ENCODE measurements at regions not wholly inside any gene's neighbourhood (a gene's known extent, or its start where the extent isn't known, plus 50 kb on each side); places are given as distances from the start of the nearest gene placed in this dataset.

- Histone ChIP-seq H3K4me2 (ENCODE audit: low read length) (no peak overlapping the region), H3K27me3 (ENCODE audit: insufficient read depth, low read length, poor library complexity) (no peaks in the 10 kb centered on the region), H4K8ac (ENCODE audit: low read depth, low read length) (no peak overlapping the region), H3K79me1 (ENCODE audit: low read length) (no peaks in the 10 kb centered on the region), H3K36me3 (ENCODE audit: control insufficient read depth, insufficient read depth, low read length) (no peaks in the 10 kb centered on the region), H3K56ac (ENCODE audit: low read length) (no peak overlapping the region), H3K4ac (ENCODE audit: low read depth, low read length) (no peak overlapping the region), H2AK5ac (ENCODE audit: low read length) (no peak overlapping the region), H4K5ac (ENCODE audit: low read length) (no peak overlapping the region), H3K4me3 (ENCODE audit: low read length) (no peak overlapping the region), H3K18ac (ENCODE audit: low read length) (no peak overlapping the region), H2BK15ac (replicated peaks; ENCODE audit: low read depth) (no peak overlapping the region), H3K4me1 (ENCODE audit: control insufficient read depth, low read depth, low read length) (no peaks in the 10 kb centered on the region), H3K23ac (ENCODE audit: low read length) (no peak overlapping the region), H2BK5ac (ENCODE audit: low read length) (no peak overlapping the region), H2BK120ac (ENCODE audit: low read depth, low read length) (no peak overlapping the region), H3K27ac (ENCODE audit: low read depth, low read length) (no peak overlapping the region), H3K79me2 (ENCODE audit: control insufficient read depth, insufficient read depth, low read length) (no peaks in the 10 kb centered on the region), H3K9ac (ENCODE audit: low read length) (no peak overlapping the region)
- WGBS (ENCODE audit: extremely low coverage, insufficient coverage, low lambda C conversion rate): no CpG with 5 or more reads among the region's 5 CpGs
- DNase-seq: peak; percentile 17
Observed at GRCh38 chr3:72227486-72228070, 442.6 kb upstream of the PROK2 start.

- no peak overlapping the region for H3K4me3 ChIP-seq (ENCODE audit: low read length)
- no peaks in the 10 kb centered on the region for H3K27me3 ChIP-seq (ENCODE audit: insufficient read depth, low read length, poor library complexity)
- no peak overlapping the region for H3K23ac ChIP-seq (ENCODE audit: low read length)
- no CpG with 5 or more reads among the region's 2 CpGs for WGBS (ENCODE audit: extremely low coverage, insufficient coverage, low lambda C conversion rate)
- no peak overlapping the region for H3K4ac ChIP-seq (ENCODE audit: low read depth, low read length)
- no peak overlapping the region for H2BK15ac ChIP-seq (replicated peaks; ENCODE audit: low read depth)
- H3K4me2 ChIP-seq (ENCODE audit: low read length): no peak overlapping the region
- H3K56ac ChIP-seq (ENCODE audit: low read length): no peak overlapping the region
- no peaks in the 10 kb centered on the region for H3K4me1 ChIP-seq (ENCODE audit: control insufficient read depth, low read depth, low read length)
- no peak overlapping the region for H4K8ac ChIP-seq (ENCODE audit: low read depth, low read length)
- no peak overlapping the region for H3K18ac ChIP-seq (ENCODE audit: low read length)
- no peak overlapping the region for H2AK5ac ChIP-seq (ENCODE audit: low read length)
- no peak overlapping the region for H2BK120ac ChIP-seq (ENCODE audit: low read depth, low read length)
- no peaks in the 10 kb centered on the region for H3K36me3 ChIP-seq (ENCODE audit: control insufficient read depth, insufficient read depth, low read length)
- H4K5ac ChIP-seq (ENCODE audit: low read length): no peak overlapping the region
- no peaks in the 10 kb centered on the region for H3K79me1 ChIP-seq (ENCODE audit: low read length)
- no peaks in the 10 kb centered on the region for H3K79me2 ChIP-seq (ENCODE audit: control insufficient read depth, insufficient read depth, low read length)
- DNase-seq: no peak
- no peak overlapping the region for H3K9ac ChIP-seq (ENCODE audit: low read length)
- H2BK5ac ChIP-seq (ENCODE audit: low read length): no peak overlapping the region
- H3K27ac ChIP-seq (ENCODE audit: low read depth, low read length): no peak overlapping the region
Observed at GRCh38 chr3:72224804-72225509, 440.0 kb upstream of the PROK2 start.

GRCh38 chr3:72223628-72224027 lies 438.7 kb upstream of the PROK2 start:
- Histone ChIP-seq H3K79me2 (ENCODE audit: control insufficient read depth, insufficient read depth, low read length) (no peaks in the 10 kb centered on the region), H2AK5ac (ENCODE audit: low read length) (no peak overlapping the region), H3K56ac (ENCODE audit: low read length) (no peak overlapping the region), H3K4me2 (ENCODE audit: low read length) (no peak overlapping the region), H3K18ac (ENCODE audit: low read length) (no peak overlapping the region), H3K36me3 (ENCODE audit: control insufficient read depth, insufficient read depth, low read length) (no peaks in the 10 kb centered on the region), H3K23ac (ENCODE audit: low read length) (no peak overlapping the region), H4K8ac (ENCODE audit: low read depth, low read length) (no peak overlapping the region), H3K4me1 (ENCODE audit: control insufficient read depth, low read depth, low read length) (no peaks in the 10 kb centered on the region), H2BK15ac (replicated peaks; ENCODE audit: low read depth) (no peak overlapping the region), H3K27me3 (ENCODE audit: insufficient read depth, low read length, poor library complexity) (no peaks in the 10 kb centered on the region), H3K4me3 (ENCODE audit: low read length) (no peak overlapping the region), H2BK5ac (ENCODE audit: low read length) (no peak overlapping the region), H3K79me1 (ENCODE audit: low read length) (no peaks in the 10 kb centered on the region), H3K4ac (ENCODE audit: low read depth, low read length) (no peak overlapping the region), H4K5ac (ENCODE audit: low read length) (no peak overlapping the region), H3K27ac (ENCODE audit: low read depth, low read length) (no peak overlapping the region), H3K9ac (ENCODE audit: low read length) (no peak overlapping the region), H2BK120ac (ENCODE audit: low read depth, low read length) (no peak overlapping the region)
- DNase-seq: no peak
- no CpG with 5 or more reads among the region's 2 CpGs for WGBS (ENCODE audit: extremely low coverage, insufficient coverage, low lambda C conversion rate)

- no CpG with 5 or more reads among the region's 2 CpGs for WGBS (ENCODE audit: extremely low coverage, insufficient coverage, low lambda C conversion rate)
- H2BK15ac ChIP-seq (replicated peaks; ENCODE audit: low read depth): no peak overlapping the region
- no peak overlapping the region for H4K5ac ChIP-seq (ENCODE audit: low read length)
- DNase-seq: no peak
- no peaks in the 10 kb centered on the region for H3K79me2 ChIP-seq (ENCODE audit: control insufficient read depth, insufficient read depth, low read length)
- H3K4me1 ChIP-seq (ENCODE audit: control insufficient read depth, low read depth, low read length): no peaks in the 10 kb centered on the region
- H4K8ac ChIP-seq (ENCODE audit: low read depth, low read length): no peak overlapping the region
- no peak overlapping the region for H2AK5ac ChIP-seq (ENCODE audit: low read length)
- H3K27me3 ChIP-seq (ENCODE audit: insufficient read depth, low read length, poor library complexity): no peaks in the 10 kb centered on the region
- H3K4me2 ChIP-seq (ENCODE audit: low read length): no peak overlapping the region
- no peak overlapping the region for H2BK5ac ChIP-seq (ENCODE audit: low read length)
- H3K23ac ChIP-seq (ENCODE audit: low read length): no peak overlapping the region
- no peak overlapping the region for H3K27ac ChIP-seq (ENCODE audit: low read depth, low read length)
- H3K79me1 ChIP-seq (ENCODE audit: low read length): no peaks in the 10 kb centered on the region
- no peak overlapping the region for H3K18ac ChIP-seq (ENCODE audit: low read length)
- no peak overlapping the region for H3K9ac ChIP-seq (ENCODE audit: low read length)
- H2BK120ac ChIP-seq (ENCODE audit: low read depth, low read length): no peak overlapping the region
- H3K4me3 ChIP-seq (ENCODE audit: low read length): no peak overlapping the region
- H3K4ac ChIP-seq (ENCODE audit: low read depth, low read length): no peak overlapping the region
- no peaks in the 10 kb centered on the region for H3K36me3 ChIP-seq (ENCODE audit: control insufficient read depth, insufficient read depth, low read length)
- H3K56ac ChIP-seq (ENCODE audit: low read length): no peak overlapping the region
Observed at GRCh38 chr3:72223116-72223515, 438.2 kb upstream of the PROK2 start.

GRCh38 chr3:72222410-72222809 lies 437.5 kb upstream of the PROK2 start:
- H3K18ac ChIP-seq (ENCODE audit: low read length): no peak overlapping the region
- no peak overlapping the region for H3K4me2 ChIP-seq (ENCODE audit: low read length)
- no peak overlapping the region for H3K9ac ChIP-seq (ENCODE audit: low read length)
- H3K27ac ChIP-seq (ENCODE audit: low read depth, low read length): no peak overlapping the region
- no peak overlapping the region for H2BK5ac ChIP-seq (ENCODE audit: low read length)
- no peaks in the 10 kb centered on the region for H3K4me1 ChIP-seq (ENCODE audit: control insufficient read depth, low read depth, low read length)
- no peak overlapping the region for H3K4ac ChIP-seq (ENCODE audit: low read depth, low read length)
- H2AK5ac ChIP-seq (ENCODE audit: low read length): no peak overlapping the region
- H3K79me2 ChIP-seq (ENCODE audit: control insufficient read depth, insufficient read depth, low read length): no peaks in the 10 kb centered on the region
- H4K8ac ChIP-seq (ENCODE audit: low read depth, low read length): no peak overlapping the region
- no peaks in the 10 kb centered on the region for H3K27me3 ChIP-seq (ENCODE audit: insufficient read depth, low read length, poor library complexity)
- no peak overlapping the region for H2BK15ac ChIP-seq (replicated peaks; ENCODE audit: low read depth)
- WGBS (ENCODE audit: extremely low coverage, insufficient coverage, low lambda C conversion rate): no CpG with 5 or more reads among the region's 9 CpGs
- H3K79me1 ChIP-seq (ENCODE audit: low read length): no peaks in the 10 kb centered on the region
- H4K5ac ChIP-seq (ENCODE audit: low read length): no peak overlapping the region
- no peak overlapping the region for H2BK120ac ChIP-seq (ENCODE audit: low read depth, low read length)
- no peaks in the 10 kb centered on the region for H3K36me3 ChIP-seq (ENCODE audit: control insufficient read depth, insufficient read depth, low read length)
- no peak overlapping the region for H3K4me3 ChIP-seq (ENCODE audit: low read length)
- no peak overlapping the region for H3K56ac ChIP-seq (ENCODE audit: low read length)
- H3K23ac ChIP-seq (ENCODE audit: low read length): no peak overlapping the region
- no peak for DNase-seq

- H3K36me3 ChIP-seq (ENCODE audit: control insufficient read depth, insufficient read depth, low read length): no peaks in the 10 kb centered on the region
- no peak overlapping the region for H3K56ac ChIP-seq (ENCODE audit: low read length)
- no peak overlapping the region for H3K4me2 ChIP-seq (ENCODE audit: low read length)
- H3K4me1 ChIP-seq (ENCODE audit: control insufficient read depth, low read depth, low read length): no peaks in the 10 kb centered on the region
- H3K27me3 ChIP-seq (ENCODE audit: insufficient read depth, low read length, poor library complexity): no peaks in the 10 kb centered on the region
- H3K27ac ChIP-seq (ENCODE audit: low read depth, low read length): no peak overlapping the region
- H3K79me1 ChIP-seq (ENCODE audit: low read length): no peaks in the 10 kb centered on the region
- no peak overlapping the region for H4K8ac ChIP-seq (ENCODE audit: low read depth, low read length)
- no peak overlapping the region for H3K18ac ChIP-seq (ENCODE audit: low read length)
- no peak overlapping the region for H2BK15ac ChIP-seq (replicated peaks; ENCODE audit: low read depth)
- DNase-seq: no peak
- H3K9ac ChIP-seq (ENCODE audit: low read length): no peak overlapping the region
- no peak overlapping the region for H2AK5ac ChIP-seq (ENCODE audit: low read length)
- no peak overlapping the region for H2BK120ac ChIP-seq (ENCODE audit: low read depth, low read length)
- H3K79me2 ChIP-seq (ENCODE audit: control insufficient read depth, insufficient read depth, low read length): no peaks in the 10 kb centered on the region
- no peak overlapping the region for H3K23ac ChIP-seq (ENCODE audit: low read length)
- H4K5ac ChIP-seq (ENCODE audit: low read length): no peak overlapping the region
- H3K4ac ChIP-seq (ENCODE audit: low read depth, low read length): no peak overlapping the region
- no peak overlapping the region for H2BK5ac ChIP-seq (ENCODE audit: low read length)
- no CpG with 5 or more reads among the region's 6 CpGs for WGBS (ENCODE audit: extremely low coverage, insufficient coverage, low lambda C conversion rate)
- no peak overlapping the region for H3K4me3 ChIP-seq (ENCODE audit: low read length)
Observed at GRCh38 chr3:72220946-72221345, 436.0 kb upstream of the PROK2 start.

Data from mesendoderm (in vitro differentiated cells).